Endodermal cell (in vitro differentiated cells): ENCODE measurements at regions not wholly inside any gene's neighbourhood (a gene's known extent, or its start where the extent isn't known, plus 50 kb on each side); places are given as distances from the start of the nearest gene placed in this dataset.

Experiments
- DNase-seq: peaks from one replicate; pipeline ENCODE4 v3.0.0-alpha.2; 2017
- H3K27ac ChIP-seq: 2 replicates; pipeline ENCODE4 v1.5.1; 2013; ENCODE audit warnings: mild to moderate bottlenecking, low read depth, low read length, moderate library complexity
- H3K27me3 ChIP-seq: 2 replicates; pipeline ENCODE4 v1.6.1; 2013; ENCODE audit warnings: mild to moderate bottlenecking, low read length, moderate library complexity; ENCODE audit not compliant: insufficient read depth, control insufficient read depth, poor library complexity, severe bottlenecking
- H3K36me3 ChIP-seq: 2 replicates; pipeline ENCODE4 v1.7.0; 2013; ENCODE audit warnings: mild to moderate bottlenecking, low read length, moderate library complexity; ENCODE audit not compliant: control insufficient read depth, insufficient read depth
- H3K4me1 ChIP-seq: one replicate; pipeline ENCODE4 v1.7.0; 2013; ENCODE audit warnings: low read length; ENCODE audit not compliant: control insufficient read depth, insufficient read depth
- H3K4me3 ChIP-seq: 2 replicates; pipeline ENCODE4 v1.5.1; 2013; ENCODE audit warnings: mild to moderate bottlenecking, low read length, moderate library complexity
- H3K9ac ChIP-seq: 2 replicates; pipeline ENCODE4 v1.6.1; 2013; ENCODE audit warnings: mild to moderate bottlenecking, low read length, moderate library complexity; ENCODE audit not compliant: poor library complexity, severe bottlenecking; ENCODE audit errors: extremely low read depth
- H3K9me3 ChIP-seq: 2 replicates; pipeline ENCODE4 v1.6.1; 2013; ENCODE audit warnings: mild to moderate bottlenecking, low read length, moderate library complexity; ENCODE audit not compliant: control insufficient read depth
- H3K27ac Mint-ChIP-seq: 2 replicates; pipeline ENCODE4 v1.8.0; 2020; ENCODE audit warnings: mixed read lengths
- H3K27me3 Mint-ChIP-seq: 2 replicates; pipeline ENCODE4 v1.8.0; 2021; ENCODE audit warnings: mild to moderate bottlenecking, mixed read lengths; ENCODE audit not compliant: insufficient read depth
- H3K36me3 Mint-ChIP-seq: 2 replicates; pipeline ENCODE4 v1.8.0; 2020; ENCODE audit warnings: low read depth, mixed read lengths
- H3K4me1 Mint-ChIP-seq: 2 replicates; pipeline ENCODE4 v1.8.0; 2020; ENCODE audit warnings: mixed read lengths
- H3K4me3 Mint-ChIP-seq: 2 replicates; pipeline ENCODE4 v1.8.0; 2020; ENCODE audit warnings: mild to moderate bottlenecking, moderate library complexity, mixed read lengths
- H3K9me3 Mint-ChIP-seq: 2 replicates; pipeline ENCODE4 v1.8.0; 2020; ENCODE audit warnings: mild to moderate bottlenecking, mixed read lengths
- WGBS, 2 experiments: methylation state at CpG; one replicate each; pipeline versions ENCODE4 v1.1.5 to v1.1.7; 2013; ENCODE audit warnings: missing lambda C conversion rate in 2 of 2, mixed read lengths in 1 of 2; ENCODE audit not compliant: insufficient coverage in 1 of 2, insufficient read length in 1 of 2; 5-methylcytosine and 5-hydroxymethylcytosine counted together
- TF ChIP-seq, protein P1 (sequence below): fragments of 200-600 bp; sonication (generic); conservative IDR thresholded peaks from 2 replicates; pipeline ENCODE4 v1.5.0; 2021; ENCODE audit warnings: antibody characterized with exemption, mild to moderate bottlenecking

GRCh38 chr1:70628973-70629372 lies 217.9 kb downstream of the CTH start:
- Histone ChIP-seq H3K4me1 (no peaks in the 10 kb centered on the region), H3K27ac (no peak overlapping the region), H3K36me3 (no peaks in the 10 kb centered on the region), H3K9me3 (peaks cover 10% of the 10 kb centered on the region), H3K27me3 (no peaks in the 10 kb centered on the region), H3K4me3 (no peak overlapping the region), H3K9ac (no peak overlapping the region)
- TF ChIP-seq, protein P1, sequence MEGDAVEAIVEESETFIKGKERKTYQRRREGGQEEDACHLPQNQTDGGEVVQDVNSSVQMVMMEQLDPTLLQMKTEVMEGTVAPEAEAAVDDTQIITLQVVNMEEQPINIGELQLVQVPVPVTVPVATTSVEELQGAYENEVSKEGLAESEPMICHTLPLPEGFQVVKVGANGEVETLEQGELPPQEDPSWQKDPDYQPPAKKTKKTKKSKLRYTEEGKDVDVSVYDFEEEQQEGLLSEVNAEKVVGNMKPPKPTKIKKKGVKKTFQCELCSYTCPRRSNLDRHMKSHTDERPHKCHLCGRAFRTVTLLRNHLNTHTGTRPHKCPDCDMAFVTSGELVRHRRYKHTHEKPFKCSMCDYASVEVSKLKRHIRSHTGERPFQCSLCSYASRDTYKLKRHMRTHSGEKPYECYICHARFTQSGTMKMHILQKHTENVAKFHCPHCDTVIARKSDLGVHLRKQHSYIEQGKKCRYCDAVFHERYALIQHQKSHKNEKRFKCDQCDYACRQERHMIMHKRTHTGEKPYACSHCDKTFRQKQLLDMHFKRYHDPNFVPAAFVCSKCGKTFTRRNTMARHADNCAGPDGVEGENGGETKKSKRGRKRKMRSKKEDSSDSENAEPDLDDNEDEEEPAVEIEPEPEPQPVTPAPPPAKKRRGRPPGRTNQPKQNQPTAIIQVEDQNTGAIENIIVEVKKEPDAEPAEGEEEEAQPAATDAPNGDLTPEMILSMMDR, result peak; percentile 40
- no peak for DNase-seq
- Mint-ChIP-seq H3K36me3 (no peaks in the 10 kb centered on the region), H3K9me3 (peaks cover 4% of the 10 kb centered on the region), H3K27me3 (no peaks in the 10 kb centered on the region), H3K4me1 (no peaks in the 10 kb centered on the region), H3K4me3 (no peak overlapping the region), H3K27ac (no peak overlapping the region)
- WGBS, 2 experiments, result 80 to 90% methylated on average over 4 to 5 of the region's 5 CpGs

GRCh38 chr1:70633004-70633403 lies 221.9 kb downstream of the CTH start:
- Histone ChIP-seq H3K4me3 (no peak overlapping the region), H3K4me1 (no peaks in the 10 kb centered on the region), H3K9me3 (peaks cover 2% of the 10 kb centered on the region), H3K27me3 (no peaks in the 10 kb centered on the region), H3K27ac (no peak overlapping the region), H3K36me3 (no peaks in the 10 kb centered on the region), H3K9ac (no peak overlapping the region)
- H3K4me3 Mint-ChIP-seq, result no peak overlapping the region
- H3K27ac Mint-ChIP-seq, result no peak overlapping the region
- H3K4me1 Mint-ChIP-seq, result no peaks in the 10 kb centered on the region
- TF ChIP-seq, protein P1, result no peak
- no peak for DNase-seq
- 91 to 100% methylated on average over 1 of the region's 1 CpG for WGBS, 2 experiments
- H3K27me3 Mint-ChIP-seq, result no peaks in the 10 kb centered on the region
- no peaks in the 10 kb centered on the region for H3K36me3 Mint-ChIP-seq
- no peaks in the 10 kb centered on the region for H3K9me3 Mint-ChIP-seq

GRCh38 chr1:70635868-70636267 lies 224.8 kb downstream of the CTH start:
- H3K27ac ChIP-seq, result no peak overlapping the region
- no peaks in the 10 kb centered on the region for H3K27me3 Mint-ChIP-seq
- 98 to 100% methylated on average over 1 to 3 of the region's 3 CpGs for WGBS, 2 experiments
- TF ChIP-seq, protein P1, result no peak
- H3K36me3 Mint-ChIP-seq, result no peaks in the 10 kb centered on the region
- H3K9me3 Mint-ChIP-seq, result no peaks in the 10 kb centered on the region
- H3K4me3 Mint-ChIP-seq, result no peak overlapping the region
- H3K27ac Mint-ChIP-seq, result no peak overlapping the region
- no peaks in the 10 kb centered on the region for H3K27me3 ChIP-seq
- H3K4me1 ChIP-seq, result no peaks in the 10 kb centered on the region
- no peak overlapping the region for H3K9ac ChIP-seq
- no peaks in the 10 kb centered on the region for H3K9me3 ChIP-seq
- H3K36me3 ChIP-seq, result no peaks in the 10 kb centered on the region
- H3K4me3 ChIP-seq, result no peak overlapping the region
- no peaks in the 10 kb centered on the region for H3K4me1 Mint-ChIP-seq
- DNase-seq, result no peak
